GM12892 (cell line): ENCODE measurements at regions not wholly inside any gene's neighbourhood (a gene's known extent, or its start where the extent isn't known, plus 50 kb on each side); places are given as distances from the start of the nearest gene placed in this dataset.

ENCODE experiments used
- POLR2A ChIP-seq: IDR thresholded peaks from 2 replicates; pipeline ENCODE4 v1.6.1; 2011; ENCODE audit warnings: low read depth, low read length, control low read depth
- POLR2AphosphoS5 ChIP-seq: IDR thresholded peaks from 2 replicates; pipeline ENCODE4 v1.6.1; 2011; ENCODE audit warnings: low read depth, low read length, control low read depth
- TAF1 ChIP-seq: IDR thresholded peaks from 2 replicates; pipeline ENCODE4 v1.6.1; 2011; ENCODE audit warnings: low read depth, mild to moderate bottlenecking, control low read depth, low read length, borderline replicate concordance

DNA sequence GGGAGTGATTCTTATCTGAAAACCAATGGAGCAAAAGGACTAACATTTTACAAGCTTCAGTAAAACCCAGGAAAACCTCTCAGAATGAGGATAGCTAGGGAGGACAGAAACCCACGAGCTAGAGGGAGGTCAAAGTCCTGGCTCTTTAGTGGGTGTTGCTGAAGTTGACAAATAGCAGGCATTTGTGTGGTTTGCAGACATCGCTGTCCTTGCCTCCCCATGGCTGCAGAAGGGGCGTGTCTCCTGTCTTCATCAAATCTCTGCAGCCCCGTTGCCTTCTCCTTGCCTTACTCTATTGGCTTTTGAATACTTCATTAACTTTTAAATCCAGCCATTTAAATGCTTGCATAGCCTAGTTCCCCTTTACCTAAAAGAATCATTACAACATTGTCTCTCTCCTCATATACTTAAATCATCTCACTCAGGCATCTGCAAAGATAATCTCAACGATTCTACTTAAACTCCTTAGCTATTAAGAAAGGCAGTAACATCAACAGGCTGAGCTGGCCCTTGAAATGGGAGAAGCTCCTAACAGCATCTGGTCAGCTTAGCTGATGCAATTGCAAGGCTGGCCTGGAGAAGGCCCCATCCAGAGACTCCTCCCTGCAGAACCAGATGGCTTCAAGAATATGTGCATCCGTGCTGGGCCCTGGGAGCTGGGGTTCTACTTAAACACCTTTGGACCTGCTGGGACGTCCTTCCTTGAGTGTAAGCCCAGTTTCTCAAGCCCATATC lies 152.8 kb upstream of the TAS2R1 start:
- TF ChIP-seq TAF1 (no peak), POLR2A (no peak), POLR2AphosphoS5 (no peak)
